RWPE1 (cell line): ENCODE measurements at regions not wholly inside any gene's neighbourhood (a gene's known extent, or its start where the extent isn't known, plus 50 kb on each side); places are given as distances from the start of the nearest gene placed in this dataset.

Experiments
- CTCF ChIA-PET: fragments of 350-600 bp; sonication (Branson Sonifier 250); formaldehyde crosslinking; extraction: SDS; loops from one replicate; lab custom pipeline; 2021; lab: Yijun Ruan, JAX
- POLR2A ChIA-PET: fragments of 400-600 bp; formaldehyde crosslinking; extraction: SDS; loops from one replicate; lab custom pipeline; 2020; ENCODE audit warnings: antibody characterized with exemption; ENCODE audit not compliant: low non-redundant PET; lab: Yijun Ruan, JAX
- DNase-seq: peaks from one replicate; pipeline ENCODE4 v3.0.0; 2012; ENCODE audit warnings: low spot score
- H3K27ac ChIP-seq: fragments of 450-650 bp; 2 replicates; pipeline ENCODE4 v1.5.1; 2017
- TF ChIP-seq, protein P1 (sequence below): fragments of 450-650 bp; conservative IDR thresholded peaks from 2 replicates; pipeline ENCODE4 v1.5.1; 2017; ENCODE audit warnings: low read depth, mild to moderate bottlenecking

DNA sequence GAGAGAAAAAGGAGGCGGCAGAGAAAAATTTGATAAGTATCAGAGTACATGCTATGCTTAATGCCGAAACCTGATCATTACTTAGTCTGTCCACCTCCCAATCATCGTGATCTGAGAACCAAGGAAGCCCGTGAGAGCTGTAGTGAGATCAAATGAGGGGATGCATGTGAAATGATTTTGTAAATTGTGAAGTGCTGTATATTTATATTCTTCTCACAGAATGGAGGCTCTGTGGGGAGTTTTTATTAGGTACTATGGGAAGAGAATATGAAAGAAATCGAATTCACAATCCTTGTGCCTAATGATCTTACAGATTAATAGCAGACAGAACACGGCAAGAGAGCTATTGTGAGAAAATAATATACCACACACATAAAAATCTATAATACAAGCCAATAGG is 115.5 kb downstream of the LYPLAL1 start:
- ChIA-PET CTCF (no interaction called here), POLR2A (no interaction called here)
- TF ChIP-seq, protein P1, sequence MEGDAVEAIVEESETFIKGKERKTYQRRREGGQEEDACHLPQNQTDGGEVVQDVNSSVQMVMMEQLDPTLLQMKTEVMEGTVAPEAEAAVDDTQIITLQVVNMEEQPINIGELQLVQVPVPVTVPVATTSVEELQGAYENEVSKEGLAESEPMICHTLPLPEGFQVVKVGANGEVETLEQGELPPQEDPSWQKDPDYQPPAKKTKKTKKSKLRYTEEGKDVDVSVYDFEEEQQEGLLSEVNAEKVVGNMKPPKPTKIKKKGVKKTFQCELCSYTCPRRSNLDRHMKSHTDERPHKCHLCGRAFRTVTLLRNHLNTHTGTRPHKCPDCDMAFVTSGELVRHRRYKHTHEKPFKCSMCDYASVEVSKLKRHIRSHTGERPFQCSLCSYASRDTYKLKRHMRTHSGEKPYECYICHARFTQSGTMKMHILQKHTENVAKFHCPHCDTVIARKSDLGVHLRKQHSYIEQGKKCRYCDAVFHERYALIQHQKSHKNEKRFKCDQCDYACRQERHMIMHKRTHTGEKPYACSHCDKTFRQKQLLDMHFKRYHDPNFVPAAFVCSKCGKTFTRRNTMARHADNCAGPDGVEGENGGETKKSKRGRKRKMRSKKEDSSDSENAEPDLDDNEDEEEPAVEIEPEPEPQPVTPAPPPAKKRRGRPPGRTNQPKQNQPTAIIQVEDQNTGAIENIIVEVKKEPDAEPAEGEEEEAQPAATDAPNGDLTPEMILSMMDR = no peak
- H3K27ac ChIP-seq = no peak overlapping the region
- DNase-seq = no peak

DNA sequence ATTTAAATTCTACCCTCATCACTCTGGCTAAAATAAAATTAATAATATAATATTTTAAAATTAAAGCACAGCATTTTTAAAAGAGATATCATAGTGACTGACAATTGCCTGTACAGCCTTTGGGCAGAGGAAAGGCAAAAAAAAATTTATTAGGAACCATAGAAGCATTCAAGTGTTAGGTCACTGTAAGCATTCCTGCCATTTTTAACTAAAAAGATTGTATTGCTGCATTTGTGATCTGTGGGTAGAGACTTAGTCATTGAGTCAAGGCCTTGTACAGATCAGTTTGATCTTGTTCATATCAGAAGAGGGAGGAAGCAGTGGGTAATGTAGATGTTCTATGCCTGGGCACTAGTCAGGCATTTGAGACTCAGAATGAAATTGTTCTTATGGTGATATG is 109.9 kb downstream of the LYPLAL1 start:
- no peak for DNase-seq
- ChIA-PET POLR2A (no interaction called here), CTCF (no interaction called here)
- TF ChIP-seq, protein P1 = no peak
- no peak overlapping the region for H3K27ac ChIP-seq

DNA sequence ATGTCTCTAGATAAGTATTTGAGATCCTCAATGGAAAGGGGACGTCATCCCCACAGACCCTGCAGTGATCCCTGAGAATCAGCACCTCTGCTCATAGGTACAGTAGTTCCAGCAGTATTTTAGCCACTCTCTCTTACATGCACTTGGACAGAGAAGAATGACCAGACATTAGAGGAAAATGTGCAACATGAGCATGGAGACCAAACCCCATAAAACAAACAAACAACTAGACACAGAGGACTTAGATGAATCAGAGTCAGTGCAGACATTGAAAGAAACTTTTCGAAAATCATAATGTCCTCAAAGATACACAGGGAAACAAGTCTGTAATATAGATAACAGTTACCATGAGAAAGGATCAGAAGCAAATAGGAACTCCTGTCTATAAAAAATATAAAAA is 108.2 kb downstream of the LYPLAL1 start:
- DNase-seq = no peak
- TF ChIP-seq, protein P1 = no peak
- POLR2A ChIA-PET = no interaction called here
- CTCF ChIA-PET = no interaction called here
- no peak overlapping the region for H3K27ac ChIP-seq

DNA sequence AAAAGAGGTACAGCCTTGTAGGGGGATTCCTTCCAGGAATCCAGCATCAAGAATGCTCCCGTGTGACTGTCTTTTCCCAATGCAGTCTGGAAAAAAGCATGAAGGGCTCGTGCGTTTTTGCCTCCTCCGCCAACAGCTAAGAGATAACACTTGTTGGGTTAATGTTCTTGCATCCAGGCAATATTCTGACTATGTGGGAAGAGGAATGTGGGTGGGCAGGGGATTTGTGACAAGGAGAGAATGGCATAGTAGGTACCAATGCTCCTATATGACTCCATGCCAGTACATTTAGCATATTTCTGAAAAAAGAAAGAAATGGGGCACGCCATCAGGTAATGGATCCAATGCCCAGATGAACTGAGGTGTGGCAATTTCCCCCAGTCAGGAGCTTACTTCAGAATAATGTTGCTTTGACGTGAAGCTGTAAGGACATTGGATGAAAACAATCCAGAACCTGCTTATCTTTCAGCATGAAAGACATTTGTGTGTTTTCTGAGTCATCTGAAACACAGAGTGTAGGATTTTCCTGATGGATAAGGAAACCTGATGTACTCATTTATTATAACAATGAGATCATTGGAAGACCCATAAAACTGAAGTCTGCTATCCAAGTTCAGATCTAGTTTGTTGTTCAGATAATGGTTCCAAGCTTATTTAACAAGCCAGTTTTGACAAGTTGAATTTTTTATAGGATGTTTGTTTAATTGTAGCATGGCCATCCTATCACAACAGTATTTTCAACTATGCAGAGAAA is 105.5 kb downstream of the LYPLAL1 start:
- POLR2A ChIA-PET = no interaction called here
- no peak overlapping the region for H3K27ac ChIP-seq
- DNase-seq = no peak
- CTCF ChIA-PET = no interaction called here
- TF ChIP-seq, protein P1 = no peak

DNA sequence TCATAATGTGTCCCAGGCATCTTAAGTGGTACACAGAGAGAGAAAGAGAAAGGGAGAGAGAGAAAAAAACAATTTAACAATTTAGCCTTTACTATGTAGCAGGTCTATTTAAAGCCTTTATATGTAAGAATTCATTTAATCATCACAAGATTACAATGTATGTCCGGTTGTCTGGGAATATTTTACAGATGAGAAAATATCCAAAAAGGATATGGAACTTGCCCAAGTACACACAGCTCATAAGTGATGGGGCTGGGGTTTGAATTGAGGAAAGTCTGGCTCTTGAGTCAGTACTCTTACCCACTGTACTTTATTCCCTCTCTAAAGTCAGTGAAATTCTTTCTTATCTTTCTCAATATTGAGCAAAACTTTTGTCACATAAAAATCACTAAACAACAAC is 104.6 kb downstream of the LYPLAL1 start:
- H3K27ac ChIP-seq = no peak overlapping the region
- TF ChIP-seq, protein P1 = no peak
- no peak for DNase-seq
- ChIA-PET POLR2A (no interaction called here), CTCF (no interaction called here)

DNA sequence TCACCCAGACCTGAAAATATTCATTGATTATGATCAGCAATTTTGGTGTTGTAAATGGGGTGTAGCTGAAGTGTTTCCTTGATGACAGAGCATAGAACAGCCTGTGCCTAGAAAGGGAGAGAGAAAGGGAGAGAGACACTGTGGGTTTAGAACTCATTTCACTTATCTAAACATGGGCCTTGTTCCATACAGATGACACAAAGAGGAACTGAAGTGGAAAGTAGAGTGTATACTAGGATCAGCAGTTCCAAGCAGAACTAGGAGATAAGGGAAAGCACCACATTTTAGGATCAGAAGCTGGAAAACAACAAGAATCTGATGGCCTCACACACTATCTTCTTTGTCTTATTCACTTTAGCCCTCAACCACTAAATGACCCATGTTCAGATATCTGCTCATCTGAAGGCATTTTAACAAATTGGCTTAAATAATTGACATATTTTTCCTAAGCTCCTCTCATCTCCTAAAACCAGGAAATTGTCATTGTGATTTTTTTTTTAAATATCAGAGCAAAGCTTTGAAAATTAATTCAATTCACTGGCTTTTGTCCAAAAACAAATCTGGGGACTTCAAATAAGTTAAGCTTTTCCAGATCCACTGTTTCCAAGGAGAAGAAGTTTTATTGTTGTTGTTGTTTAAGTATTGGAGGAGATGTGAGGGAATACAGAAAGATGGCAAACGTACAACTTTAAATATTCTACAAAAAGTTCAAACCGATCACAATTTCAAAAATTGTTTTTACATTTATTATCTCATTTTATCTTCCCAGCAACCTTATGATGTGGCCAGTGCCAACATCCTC is 103.8 kb downstream of the LYPLAL1 start:
- TF ChIP-seq, protein P1 = no peak
- ChIA-PET CTCF (interaction anchor here (0.6 to 0.7 kb wide), 2 partner anchors 36 to 178 kb away, joined by 3 to 7 read pairs; no protein-coding TSS in a partner anchor), POLR2A (no interaction called here)
- no peak for DNase-seq
- no peak overlapping the region for H3K27ac ChIP-seq
